Endodermal cell (in vitro differentiated cells): ENCODE measurements at regions not wholly inside any gene's neighbourhood (a gene's known extent, or its start where the extent isn't known, plus 50 kb on each side); places are given as distances from the start of the nearest gene placed in this dataset.

Experiments
- DNase-seq: peaks from one replicate; pipeline ENCODE4 v3.0.0-alpha.2; 2017
- H3K27ac ChIP-seq: 2 replicates; pipeline ENCODE4 v1.5.1; 2013; ENCODE audit warnings: mild to moderate bottlenecking, low read depth, low read length, moderate library complexity
- H3K27me3 ChIP-seq: 2 replicates; pipeline ENCODE4 v1.6.1; 2013; ENCODE audit warnings: mild to moderate bottlenecking, low read length, moderate library complexity; ENCODE audit not compliant: insufficient read depth, control insufficient read depth, poor library complexity, severe bottlenecking
- H3K36me3 ChIP-seq: 2 replicates; pipeline ENCODE4 v1.7.0; 2013; ENCODE audit warnings: mild to moderate bottlenecking, low read length, moderate library complexity; ENCODE audit not compliant: control insufficient read depth, insufficient read depth
- H3K4me1 ChIP-seq: one replicate; pipeline ENCODE4 v1.7.0; 2013; ENCODE audit warnings: low read length; ENCODE audit not compliant: control insufficient read depth, insufficient read depth
- H3K4me3 ChIP-seq: 2 replicates; pipeline ENCODE4 v1.5.1; 2013; ENCODE audit warnings: mild to moderate bottlenecking, low read length, moderate library complexity
- H3K9ac ChIP-seq: 2 replicates; pipeline ENCODE4 v1.6.1; 2013; ENCODE audit warnings: mild to moderate bottlenecking, low read length, moderate library complexity; ENCODE audit not compliant: poor library complexity, severe bottlenecking; ENCODE audit errors: extremely low read depth
- H3K9me3 ChIP-seq: 2 replicates; pipeline ENCODE4 v1.6.1; 2013; ENCODE audit warnings: mild to moderate bottlenecking, low read length, moderate library complexity; ENCODE audit not compliant: control insufficient read depth
- H3K27ac Mint-ChIP-seq: 2 replicates; pipeline ENCODE4 v1.8.0; 2020; ENCODE audit warnings: mixed read lengths
- H3K27me3 Mint-ChIP-seq: 2 replicates; pipeline ENCODE4 v1.8.0; 2021; ENCODE audit warnings: mild to moderate bottlenecking, mixed read lengths; ENCODE audit not compliant: insufficient read depth
- H3K36me3 Mint-ChIP-seq: 2 replicates; pipeline ENCODE4 v1.8.0; 2020; ENCODE audit warnings: low read depth, mixed read lengths
- H3K4me1 Mint-ChIP-seq: 2 replicates; pipeline ENCODE4 v1.8.0; 2020; ENCODE audit warnings: mixed read lengths
- H3K4me3 Mint-ChIP-seq: 2 replicates; pipeline ENCODE4 v1.8.0; 2020; ENCODE audit warnings: mild to moderate bottlenecking, moderate library complexity, mixed read lengths
- H3K9me3 Mint-ChIP-seq: 2 replicates; pipeline ENCODE4 v1.8.0; 2020; ENCODE audit warnings: mild to moderate bottlenecking, mixed read lengths
- WGBS, 2 experiments: methylation state at CpG; one replicate each; pipeline versions ENCODE4 v1.1.5 to v1.1.7; 2013; ENCODE audit warnings: missing lambda C conversion rate in 2 of 2, mixed read lengths in 1 of 2; ENCODE audit not compliant: insufficient coverage in 1 of 2, insufficient read length in 1 of 2; 5-methylcytosine and 5-hydroxymethylcytosine counted together
- TF ChIP-seq, protein P1 (sequence below): fragments of 200-600 bp; sonication (generic); conservative IDR thresholded peaks from 2 replicates; pipeline ENCODE4 v1.5.0; 2021; ENCODE audit warnings: antibody characterized with exemption, mild to moderate bottlenecking

DNA sequence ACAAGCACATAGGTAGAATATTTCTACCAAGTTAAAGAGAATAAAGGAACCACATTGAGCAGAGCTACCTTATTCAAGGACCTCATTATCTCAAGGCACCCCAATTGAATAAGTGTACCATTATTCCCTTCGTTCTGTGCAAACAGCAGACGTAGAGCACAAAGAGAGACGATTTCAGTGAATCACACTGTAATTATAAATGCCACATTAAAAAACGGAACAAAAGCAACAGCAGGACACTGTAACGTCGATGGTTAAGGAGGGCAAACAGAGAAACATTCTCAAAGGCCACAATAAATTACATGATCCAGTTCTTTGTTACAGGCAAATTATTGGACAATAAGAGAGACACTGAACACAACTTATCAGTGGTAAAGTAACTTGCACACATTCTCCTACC lies 644.1 kb upstream of the TENM3 start:
- H3K9me3 ChIP-seq: no peaks in the 10 kb centered on the region
- DNase-seq: no peak
- Mint-ChIP-seq H3K36me3 (no peaks in the 10 kb centered on the region), H3K27ac (no peak overlapping the region), H3K4me1 (no peaks in the 10 kb centered on the region), H3K4me3 (no peak overlapping the region), H3K9me3 (peaks cover under 1% of the 10 kb centered on the region), H3K27me3 (no peaks in the 10 kb centered on the region)
- no peak overlapping the region for H3K9ac ChIP-seq
- no peaks in the 10 kb centered on the region for H3K4me1 ChIP-seq
- no peak overlapping the region for H3K27ac ChIP-seq
- H3K4me3 ChIP-seq: no peak overlapping the region
- H3K36me3 ChIP-seq: no peaks in the 10 kb centered on the region
- H3K27me3 ChIP-seq: no peaks in the 10 kb centered on the region
- WGBS, 2 experiments: 64 to 78% methylated on average over 4 to 6 of the region's 6 CpGs
- TF ChIP-seq, protein P1, sequence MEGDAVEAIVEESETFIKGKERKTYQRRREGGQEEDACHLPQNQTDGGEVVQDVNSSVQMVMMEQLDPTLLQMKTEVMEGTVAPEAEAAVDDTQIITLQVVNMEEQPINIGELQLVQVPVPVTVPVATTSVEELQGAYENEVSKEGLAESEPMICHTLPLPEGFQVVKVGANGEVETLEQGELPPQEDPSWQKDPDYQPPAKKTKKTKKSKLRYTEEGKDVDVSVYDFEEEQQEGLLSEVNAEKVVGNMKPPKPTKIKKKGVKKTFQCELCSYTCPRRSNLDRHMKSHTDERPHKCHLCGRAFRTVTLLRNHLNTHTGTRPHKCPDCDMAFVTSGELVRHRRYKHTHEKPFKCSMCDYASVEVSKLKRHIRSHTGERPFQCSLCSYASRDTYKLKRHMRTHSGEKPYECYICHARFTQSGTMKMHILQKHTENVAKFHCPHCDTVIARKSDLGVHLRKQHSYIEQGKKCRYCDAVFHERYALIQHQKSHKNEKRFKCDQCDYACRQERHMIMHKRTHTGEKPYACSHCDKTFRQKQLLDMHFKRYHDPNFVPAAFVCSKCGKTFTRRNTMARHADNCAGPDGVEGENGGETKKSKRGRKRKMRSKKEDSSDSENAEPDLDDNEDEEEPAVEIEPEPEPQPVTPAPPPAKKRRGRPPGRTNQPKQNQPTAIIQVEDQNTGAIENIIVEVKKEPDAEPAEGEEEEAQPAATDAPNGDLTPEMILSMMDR: no peak

DNA sequence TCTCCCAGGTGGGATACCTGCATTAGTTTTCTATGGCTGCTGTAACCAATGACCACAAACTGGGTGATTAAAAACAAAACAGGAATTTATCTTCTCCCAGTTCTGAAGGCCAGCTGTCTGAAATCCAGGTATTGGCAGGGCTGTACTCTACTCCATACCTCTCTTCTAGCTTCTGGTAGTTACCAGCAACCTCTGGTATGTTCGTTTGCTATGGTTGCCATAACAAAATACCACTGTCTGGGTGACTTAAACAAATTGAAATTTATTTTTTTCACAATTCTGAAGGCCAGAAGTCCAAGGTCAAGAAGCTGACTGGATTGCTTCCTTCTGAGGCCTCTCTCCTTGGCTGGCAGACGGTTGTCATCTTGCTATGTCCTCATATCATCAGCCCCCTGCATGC lies 642.1 kb upstream of the TENM3 start:
- Histone ChIP-seq H3K9ac (no peak overlapping the region), H3K4me1 (no peaks in the 10 kb centered on the region), H3K4me3 (no peak overlapping the region), H3K27ac (no peak overlapping the region), H3K27me3 (no peaks in the 10 kb centered on the region), H3K9me3 (no peaks in the 10 kb centered on the region), H3K36me3 (no peaks in the 10 kb centered on the region)
- no peaks in the 10 kb centered on the region for H3K36me3 Mint-ChIP-seq
- no peak overlapping the region for H3K4me3 Mint-ChIP-seq
- H3K4me1 Mint-ChIP-seq: no peaks in the 10 kb centered on the region
- H3K27me3 Mint-ChIP-seq: peaks cover 1% of the 10 kb centered on the region
- TF ChIP-seq, protein P1: no peak
- H3K9me3 Mint-ChIP-seq: peaks cover 3% of the 10 kb centered on the region
- 78 to 96% methylated on average over 2 of the region's 2 CpGs for WGBS, 2 experiments
- no peak overlapping the region for H3K27ac Mint-ChIP-seq
- no peak for DNase-seq

DNA sequence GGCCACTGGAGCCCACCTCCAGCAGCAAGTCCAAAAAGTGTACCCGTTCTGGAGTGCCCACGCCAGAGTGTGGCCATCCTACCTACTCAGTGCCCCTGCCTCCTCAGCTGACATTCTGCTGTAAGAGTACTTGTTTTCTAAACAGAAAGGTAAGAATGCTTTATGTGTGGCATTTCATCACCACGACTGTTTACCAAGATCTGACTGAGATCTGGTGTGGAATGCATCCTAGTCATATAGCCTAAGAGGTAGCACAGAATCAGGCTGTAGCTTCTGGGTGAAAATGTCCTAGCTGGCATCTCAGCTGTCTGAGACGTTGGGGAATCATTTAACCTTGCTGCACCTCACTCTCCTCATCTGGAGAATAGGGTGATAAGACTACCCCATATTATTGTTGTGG lies 638.7 kb upstream of the TENM3 start:
- Histone ChIP-seq H3K27me3 (no peaks in the 10 kb centered on the region), H3K36me3 (no peaks in the 10 kb centered on the region), H3K9ac (no peak overlapping the region), H3K27ac (no peak overlapping the region), H3K4me3 (no peak overlapping the region), H3K9me3 (no peaks in the 10 kb centered on the region), H3K4me1 (no peaks in the 10 kb centered on the region)
- DNase-seq: no peak
- WGBS, 2 experiments: 94 to 96% methylated on average over 3 to 4 of the region's 4 CpGs
- H3K4me1 Mint-ChIP-seq: peaks cover 2% of the 10 kb centered on the region
- no peaks in the 10 kb centered on the region for H3K36me3 Mint-ChIP-seq
- no peak overlapping the region for H3K27ac Mint-ChIP-seq
- TF ChIP-seq, protein P1: no peak
- peaks cover 3% of the 10 kb centered on the region for H3K9me3 Mint-ChIP-seq
- peaks cover 2% of the 10 kb centered on the region for H3K27me3 Mint-ChIP-seq
- no peak overlapping the region for H3K4me3 Mint-ChIP-seq
